ENCODE measurements at regions not wholly inside any gene's neighbourhood (a gene's known extent, or its start where the extent isn't known, plus 50 kb on each side); places are given as distances from the start of the nearest gene placed in this dataset.

- Mint-ChIP-seq H3K27me3 (ENCODE audit: low read depth in 3 of 3) (no peaks in the 10 kb centered on the region), H3K4me1 (no peaks in the 10 kb centered on the region), H3K9me3 (no peaks in the 10 kb centered on the region), H3K36me3 (no peaks in the 10 kb centered on the region), H3K27ac (no peak overlapping the region), H3K4me3 (no peak overlapping the region)
- no peaks in the 10 kb centered on the region for H3K79me2 ChIP-seq (ENCODE audit: insufficient read depth, low read length)
- H3K4me2 ChIP-seq (replicated peaks; ENCODE audit: extremely low read depth, low read length, poor library complexity, severe bottlenecking): no peak overlapping the region
- no peak overlapping the region for H2AFZ ChIP-seq (ENCODE audit: insufficient read depth, low read depth, low read length, poor library complexity, severe bottlenecking)
- no peaks in the 10 kb centered on the region for H3K4me1 ChIP-seq (ENCODE audit: control insufficient read depth in 1 of 2, insufficient read depth in 2 of 2, low read length in 2 of 2)
- no peaks in the 10 kb centered on the region for H3K27me3 ChIP-seq (ENCODE audit: control insufficient read depth in 2 of 2, insufficient read depth in 2 of 2, low read length in 2 of 2)
- H3K9me3 ChIP-seq (replicated peaks in 1 of 2; ENCODE audit: control insufficient read depth in 1 of 2, insufficient read depth in 1 of 2, low read length in 2 of 2): no peaks in the 10 kb centered on the region
- WGBS (ENCODE audit: insufficient coverage): no CpG with 5 or more reads among the region's 3 CpGs
- intact Hi-C loops (cut with micrococcal nuclease): no loop called here
- TF ChIP-seq CTCF (IDR thresholded peaks at IDR 0.05): no peak
- no peaks in the 10 kb centered on the region for H4K20me1 ChIP-seq (ENCODE audit: insufficient read depth, low read length)
- no peaks in the 10 kb centered on the region for H3K36me3 ChIP-seq (replicated peaks in 1 of 2; ENCODE audit: control insufficient read depth in 1 of 2, insufficient read depth in 2 of 2, low read length in 2 of 2)
- no peak overlapping the region for H3K27ac ChIP-seq (ENCODE audit: low read depth in 1 of 2, low read length in 2 of 2)
- H3K9ac ChIP-seq (ENCODE audit: insufficient read depth, low read length, poor library complexity, severe bottlenecking): no peak overlapping the region
- no peak for DNase-seq
- H3K4me3 ChIP-seq (replicated peaks in 1 of 3; ENCODE audit: low read depth in 2 of 3, low read length in 3 of 3): no peak overlapping the region
These were observed 278.8 kb downstream of the PSAT1 start for GRCh38 chr9:78575771-78576170.

GRCh38 chr9:78577156-78577906 is 280.4 kb downstream of the PSAT1 start:
- H3K27me3 ChIP-seq (ENCODE audit: control insufficient read depth in 2 of 2, insufficient read depth in 2 of 2, low read length in 2 of 2): no peaks in the 10 kb centered on the region
- H3K36me3 Mint-ChIP-seq: no peaks in the 10 kb centered on the region
- H3K4me1 Mint-ChIP-seq: no peaks in the 10 kb centered on the region
- no peak for TF ChIP-seq CTCF (IDR thresholded peaks at IDR 0.05)
- H3K79me2 ChIP-seq (ENCODE audit: insufficient read depth, low read length): no peaks in the 10 kb centered on the region
- no peak overlapping the region for H3K9ac ChIP-seq (ENCODE audit: insufficient read depth, low read length, poor library complexity, severe bottlenecking)
- intact Hi-C loops (cut with micrococcal nuclease): no loop called here
- H3K4me3 ChIP-seq (replicated peaks in 1 of 3; ENCODE audit: low read depth in 2 of 3, low read length in 3 of 3): no peak overlapping the region
- no peaks in the 10 kb centered on the region for H3K9me3 Mint-ChIP-seq
- H3K27me3 Mint-ChIP-seq (ENCODE audit: low read depth in 3 of 3): no peaks in the 10 kb centered on the region
- WGBS (ENCODE audit: insufficient coverage): 100% methylated on average over 1 of the region's 5 CpGs
- no peaks in the 10 kb centered on the region for H4K20me1 ChIP-seq (ENCODE audit: insufficient read depth, low read length)
- H3K27ac Mint-ChIP-seq: no peak overlapping the region
- no peaks in the 10 kb centered on the region for H3K4me1 ChIP-seq (ENCODE audit: control insufficient read depth in 1 of 2, insufficient read depth in 2 of 2, low read length in 2 of 2)
- no peak overlapping the region for H3K27ac ChIP-seq (ENCODE audit: low read depth in 1 of 2, low read length in 2 of 2)
- H3K9me3 ChIP-seq (replicated peaks in 1 of 2; ENCODE audit: control insufficient read depth in 1 of 2, insufficient read depth in 1 of 2, low read length in 2 of 2): no peaks in the 10 kb centered on the region
- DNase-seq: no peak
- no peaks in the 10 kb centered on the region for H3K36me3 ChIP-seq (replicated peaks in 1 of 2; ENCODE audit: control insufficient read depth in 1 of 2, insufficient read depth in 2 of 2, low read length in 2 of 2)
- no peak overlapping the region for H2AFZ ChIP-seq (ENCODE audit: insufficient read depth, low read depth, low read length, poor library complexity, severe bottlenecking)
- H3K4me3 Mint-ChIP-seq: no peak overlapping the region
- no peak overlapping the region for H3K4me2 ChIP-seq (replicated peaks; ENCODE audit: extremely low read depth, low read length, poor library complexity, severe bottlenecking)

All from CD14-positive monocyte (primary cell).